IPS-18c (cell line): ENCODE measurements at regions not wholly inside any gene's neighbourhood (a gene's known extent, or its start where the extent isn't known, plus 50 kb on each side); places are given as distances from the start of the nearest gene placed in this dataset.
A peak's percentile ranks its signal among the peaks of the same experiment; 100 is the strongest.
"Not testable (repeated sequence)": the region's sequence is repeated elsewhere in the genome, so short reads cannot be mapped to it uniquely, and the experiment has no call there.

Source experiments
- H3K4me3 ChIP-seq: 2 replicates; pipeline ENCODE4 v1.7.0; 2013; ENCODE audit warnings: low read depth, mild to moderate bottlenecking, low read length, moderate library complexity; ENCODE audit not compliant: insufficient read depth
- H3K9me3 ChIP-seq: one replicate; pipeline ENCODE4 v1.6.1; 2013; ENCODE audit warnings: mild to moderate bottlenecking, low read length, moderate library complexity; ENCODE audit not compliant: control insufficient read depth, insufficient read depth

GRCh38 chr10:108562105-108562504 lies 1361.2 kb downstream of the XPNPEP1 start:
- Histone ChIP-seq H3K9me3 (peaks cover 2% of the 10 kb centered on the region), H3K4me3 (no peak overlapping the region)

GRCh38 chr10:108561649-108562048 lies 1361.7 kb downstream of the XPNPEP1 start:
- Histone ChIP-seq H3K4me3 (no peak overlapping the region), H3K9me3 (peaks cover 2% of the 10 kb centered on the region)

GRCh38 chr10:108560488-108560887 lies 1362.8 kb downstream of the XPNPEP1 start:
- Histone ChIP-seq H3K9me3 (no peaks in the 10 kb centered on the region), H3K4me3 (no peak overlapping the region)

GRCh38 chr10:108556186-108556585 lies 1367.1 kb downstream of the XPNPEP1 start:
- no peaks in the 10 kb centered on the region for H3K9me3 ChIP-seq

GRCh38 chr10:108545921-108546320 lies 1377.4 kb downstream of the XPNPEP1 start:
- no peaks in the 10 kb centered on the region for H3K9me3 ChIP-seq
- H3K4me3 ChIP-seq, result no peak overlapping the region

More at GRCh38 chr10:108556186-108556585, 1367.1 kb downstream of the XPNPEP1 start:
- no peak overlapping the region for H3K4me3 ChIP-seq

- Histone ChIP-seq H3K9me3 (no peaks in the 10 kb centered on the region), H3K4me3 (no peak overlapping the region)
Observed at GRCh38 chr10:108544500-108545120, 1378.7 kb downstream of the XPNPEP1 start.

GRCh38 chr10:108533551-108533950 lies 1369.0 kb upstream of the SORCS1 start:
- H3K9me3 ChIP-seq, H3K4me3 ChIP-seq: not testable (repeated sequence)

GRCh38 chr10:108523016-108523800 lies 1358.7 kb upstream of the SORCS1 start:
- no peak overlapping the region for H3K4me3 ChIP-seq
- H3K9me3 ChIP-seq, result peaks cover 5% of the 10 kb centered on the region

GRCh38 chr10:108521827-108522492 lies 1357.5 kb upstream of the SORCS1 start:
- no peak overlapping the region for H3K4me3 ChIP-seq
- peaks cover 5% of the 10 kb centered on the region for H3K9me3 ChIP-seq

GRCh38 chr10:108515821-108516220 lies 1351.3 kb upstream of the SORCS1 start:
- peaks cover 5% of the 10 kb centered on the region for H3K9me3 ChIP-seq
- H3K4me3 ChIP-seq, result no peak overlapping the region

- Histone ChIP-seq H3K9me3 (peaks cover 4% of the 10 kb centered on the region), H3K4me3 (no peak overlapping the region)
Observed at GRCh38 chr10:108500396-108500795, 1335.9 kb upstream of the SORCS1 start.

- no peaks in the 10 kb centered on the region for H3K9me3 ChIP-seq
- no peak overlapping the region for H3K4me3 ChIP-seq
Observed at GRCh38 chr10:108496106-108496505, 1331.6 kb upstream of the SORCS1 start.

- no peak overlapping the region for H3K4me3 ChIP-seq
- no peaks in the 10 kb centered on the region for H3K9me3 ChIP-seq
Observed at GRCh38 chr10:108490944-108491343, 1326.4 kb upstream of the SORCS1 start.

- Histone ChIP-seq H3K4me3 (no peak overlapping the region), H3K9me3 (peaks cover 4% of the 10 kb centered on the region)
Observed at GRCh38 chr10:108471420-108471819, 1306.9 kb upstream of the SORCS1 start.

- H3K9me3 ChIP-seq, result peaks cover 4% of the 10 kb centered on the region
Observed at GRCh38 chr10:108469940-108470339, 1305.4 kb upstream of the SORCS1 start.

GRCh38 chr10:108465871-108466641 lies 1301.5 kb upstream of the SORCS1 start:
- H3K9me3 ChIP-seq, result peaks cover 4% of the 10 kb centered on the region
- H3K4me3 ChIP-seq, result peak overlapping the region; percentile 55

More at GRCh38 chr10:108469940-108470339, 1305.4 kb upstream of the SORCS1 start:
- no peak overlapping the region for H3K4me3 ChIP-seq

- no peak overlapping the region for H3K4me3 ChIP-seq
Observed at GRCh38 chr10:108462005-108462404, 1297.5 kb upstream of the SORCS1 start.

More at GRCh38 chr10:108462005-108462404, 1297.5 kb upstream of the SORCS1 start:
- no peaks in the 10 kb centered on the region for H3K9me3 ChIP-seq
